ENCODE measurements at regions not wholly inside any gene's neighbourhood (a gene's known extent, or its start where the extent isn't known, plus 50 kb on each side); places are given as distances from the start of the nearest gene placed in this dataset.
"Not testable (repeated sequence)": the region's sequence is repeated elsewhere in the genome, so short reads cannot be mapped to it uniquely, and the experiment has no call there.

DNA sequence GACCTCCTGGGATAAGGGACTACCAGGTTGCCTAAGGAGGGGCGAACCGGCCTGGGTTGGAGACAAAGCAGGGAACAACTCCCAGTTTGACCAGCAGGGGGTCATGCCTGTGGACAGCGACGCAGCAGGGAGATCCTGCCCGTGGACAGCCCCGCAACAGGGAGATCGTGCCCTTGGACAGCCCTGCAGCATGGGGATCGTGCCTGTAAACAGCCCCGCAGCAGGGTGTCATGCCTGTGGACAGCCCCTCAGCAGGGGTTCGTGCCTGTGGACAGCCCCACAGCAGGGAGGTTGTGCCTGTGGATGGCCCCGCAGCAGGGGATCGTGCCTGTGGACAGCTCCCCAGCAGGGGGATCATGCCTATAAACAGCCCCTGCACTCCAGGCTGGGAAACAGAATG, 2213.2 kb upstream of the DEFB115 start:
- TF ChIP-seq, protein P1, sequence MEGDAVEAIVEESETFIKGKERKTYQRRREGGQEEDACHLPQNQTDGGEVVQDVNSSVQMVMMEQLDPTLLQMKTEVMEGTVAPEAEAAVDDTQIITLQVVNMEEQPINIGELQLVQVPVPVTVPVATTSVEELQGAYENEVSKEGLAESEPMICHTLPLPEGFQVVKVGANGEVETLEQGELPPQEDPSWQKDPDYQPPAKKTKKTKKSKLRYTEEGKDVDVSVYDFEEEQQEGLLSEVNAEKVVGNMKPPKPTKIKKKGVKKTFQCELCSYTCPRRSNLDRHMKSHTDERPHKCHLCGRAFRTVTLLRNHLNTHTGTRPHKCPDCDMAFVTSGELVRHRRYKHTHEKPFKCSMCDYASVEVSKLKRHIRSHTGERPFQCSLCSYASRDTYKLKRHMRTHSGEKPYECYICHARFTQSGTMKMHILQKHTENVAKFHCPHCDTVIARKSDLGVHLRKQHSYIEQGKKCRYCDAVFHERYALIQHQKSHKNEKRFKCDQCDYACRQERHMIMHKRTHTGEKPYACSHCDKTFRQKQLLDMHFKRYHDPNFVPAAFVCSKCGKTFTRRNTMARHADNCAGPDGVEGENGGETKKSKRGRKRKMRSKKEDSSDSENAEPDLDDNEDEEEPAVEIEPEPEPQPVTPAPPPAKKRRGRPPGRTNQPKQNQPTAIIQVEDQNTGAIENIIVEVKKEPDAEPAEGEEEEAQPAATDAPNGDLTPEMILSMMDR (IDR thresholded peaks at IDR 0.05; ENCODE audit: borderline replicate concordance, extremely low read depth, low read length, poor library complexity, severe bottlenecking), result peak; percentile 30
- TF ChIP-seq EZH2 (IDR thresholded peaks at IDR 0.05; ENCODE audit: borderline replicate concordance, low read depth, low read length, severe bottlenecking), result not testable (repeated sequence)
